ENCODE measurements at regions not wholly inside any gene's neighbourhood (a gene's known extent, or its start where the extent isn't known, plus 50 kb on each side); places are given as distances from the start of the nearest gene placed in this dataset.
A peak's percentile ranks its signal among the peaks of the same experiment; 100 is the strongest.

- no peak for TF ChIP-seq CTCF (IDR thresholded peaks at IDR 0.05; ENCODE audit: unreplicated experiment)
- Mint-ChIP-seq H3K4me3 (ENCODE audit: low read depth) (no peak overlapping the region), H3K27ac (no peak overlapping the region), H3K27me3 (peaks cover 5% of the 10 kb centered on the region), H3K36me3 (ENCODE audit: insufficient read depth) (no peaks in the 10 kb centered on the region), H3K4me1 (ENCODE audit: low read depth) (peaks cover 7% of the 10 kb centered on the region), H3K9me3 (ENCODE audit: low read depth) (peaks cover 9% of the 10 kb centered on the region)
- no peak for DNase-seq (ENCODE audit: low spot score, unreplicated experiment)
Measured at GRCh38 chr16:9206156-9206555, 114.7 kb downstream of the HAPSTR1 start.

GRCh38 chr16:9212621-9213020, 121.2 kb downstream of the HAPSTR1 start:
- no peak for TF ChIP-seq CTCF (IDR thresholded peaks at IDR 0.05; ENCODE audit: unreplicated experiment)
- peaks cover 7% of the 10 kb centered on the region for H3K4me1 Mint-ChIP-seq (ENCODE audit: low read depth)
- H3K27ac Mint-ChIP-seq: no peak overlapping the region
- no peak overlapping the region for H3K4me3 Mint-ChIP-seq (ENCODE audit: low read depth)
- DNase-seq (ENCODE audit: low spot score, unreplicated experiment): no peak
- no peaks in the 10 kb centered on the region for H3K36me3 Mint-ChIP-seq (ENCODE audit: insufficient read depth)
- H3K27me3 Mint-ChIP-seq: peaks cover 15% of the 10 kb centered on the region
- no peaks in the 10 kb centered on the region for H3K9me3 Mint-ChIP-seq (ENCODE audit: low read depth)

- H3K4me1 Mint-ChIP-seq (ENCODE audit: low read depth): no peaks in the 10 kb centered on the region
- H3K4me3 Mint-ChIP-seq (ENCODE audit: low read depth): no peak overlapping the region
Measured at GRCh38 chr16:9219813-9220212, 128.4 kb downstream of the HAPSTR1 start.

GRCh38 chr16:9225527-9226316, 134.3 kb downstream of the HAPSTR1 start:
- peak; percentile 55 for TF ChIP-seq CTCF (IDR thresholded peaks at IDR 0.05; ENCODE audit: unreplicated experiment)
- DNase-seq (ENCODE audit: low spot score, unreplicated experiment): no peak
- no peaks in the 10 kb centered on the region for H3K4me1 Mint-ChIP-seq (ENCODE audit: low read depth)
- no peaks in the 10 kb centered on the region for H3K27me3 Mint-ChIP-seq
- no peak overlapping the region for H3K4me3 Mint-ChIP-seq (ENCODE audit: low read depth)
- no peaks in the 10 kb centered on the region for H3K9me3 Mint-ChIP-seq (ENCODE audit: low read depth)
- H3K27ac Mint-ChIP-seq: no peak overlapping the region
- H3K36me3 Mint-ChIP-seq (ENCODE audit: insufficient read depth): no peaks in the 10 kb centered on the region

More at GRCh38 chr16:9219813-9220212, 128.4 kb downstream of the HAPSTR1 start:
- no peaks in the 10 kb centered on the region for H3K9me3 Mint-ChIP-seq (ENCODE audit: low read depth)
- no peak for DNase-seq (ENCODE audit: low spot score, unreplicated experiment)
- H3K27ac Mint-ChIP-seq: no peak overlapping the region
- TF ChIP-seq CTCF (IDR thresholded peaks at IDR 0.05; ENCODE audit: unreplicated experiment): no peak
- no peaks in the 10 kb centered on the region for H3K36me3 Mint-ChIP-seq (ENCODE audit: insufficient read depth)
- no peaks in the 10 kb centered on the region for H3K27me3 Mint-ChIP-seq

- Mint-ChIP-seq H3K4me1 (ENCODE audit: low read depth) (peaks cover 1% of the 10 kb centered on the region), H3K4me3 (ENCODE audit: low read depth) (no peak overlapping the region), H3K27me3 (peaks cover 3% of the 10 kb centered on the region), H3K9me3 (ENCODE audit: low read depth) (no peaks in the 10 kb centered on the region), H3K36me3 (ENCODE audit: insufficient read depth) (no peaks in the 10 kb centered on the region), H3K27ac (no peak overlapping the region)
- no peak for TF ChIP-seq CTCF (IDR thresholded peaks at IDR 0.05; ENCODE audit: unreplicated experiment)
- DNase-seq (ENCODE audit: low spot score, unreplicated experiment): no peak
Measured at GRCh38 chr16:9226924-9227323, 135.5 kb downstream of the HAPSTR1 start.
